ENCODE measurements at regions not wholly inside any gene's neighbourhood (a gene's known extent, or its start where the extent isn't known, plus 50 kb on each side); places are given as distances from the start of the nearest gene placed in this dataset.

DNA sequence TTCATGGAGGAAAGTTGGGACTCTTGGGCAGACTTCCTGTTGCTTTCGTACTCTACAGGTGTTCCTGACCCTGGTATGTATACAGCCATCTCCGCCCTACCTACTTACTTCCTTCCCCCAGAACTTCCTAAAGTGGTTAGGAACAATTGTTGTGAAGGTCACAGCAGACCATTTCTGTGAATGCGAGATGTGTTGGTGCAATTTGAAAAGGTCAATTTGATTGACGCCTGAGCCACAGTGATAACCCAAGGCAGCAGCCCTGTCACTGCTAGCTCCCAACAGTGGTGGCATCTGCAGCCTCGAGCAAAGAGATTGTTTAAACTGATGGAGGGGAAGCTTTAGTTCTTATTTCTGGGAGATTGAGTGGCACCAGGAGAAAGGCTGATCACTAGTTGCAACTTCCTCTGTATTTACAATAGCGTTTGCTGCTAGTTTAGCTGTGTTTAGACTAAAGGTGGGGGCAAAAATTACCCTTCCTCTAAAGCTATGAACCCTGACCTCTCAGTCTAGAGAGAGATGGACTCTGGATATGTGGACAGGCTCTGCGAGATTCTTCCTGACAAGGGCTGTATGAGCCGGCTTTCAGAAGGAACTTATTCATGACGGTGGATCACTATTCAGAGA lies 78.3 kb upstream of the MAP4K3 start (continued):
- TF ChIP-seq, protein P1, sequence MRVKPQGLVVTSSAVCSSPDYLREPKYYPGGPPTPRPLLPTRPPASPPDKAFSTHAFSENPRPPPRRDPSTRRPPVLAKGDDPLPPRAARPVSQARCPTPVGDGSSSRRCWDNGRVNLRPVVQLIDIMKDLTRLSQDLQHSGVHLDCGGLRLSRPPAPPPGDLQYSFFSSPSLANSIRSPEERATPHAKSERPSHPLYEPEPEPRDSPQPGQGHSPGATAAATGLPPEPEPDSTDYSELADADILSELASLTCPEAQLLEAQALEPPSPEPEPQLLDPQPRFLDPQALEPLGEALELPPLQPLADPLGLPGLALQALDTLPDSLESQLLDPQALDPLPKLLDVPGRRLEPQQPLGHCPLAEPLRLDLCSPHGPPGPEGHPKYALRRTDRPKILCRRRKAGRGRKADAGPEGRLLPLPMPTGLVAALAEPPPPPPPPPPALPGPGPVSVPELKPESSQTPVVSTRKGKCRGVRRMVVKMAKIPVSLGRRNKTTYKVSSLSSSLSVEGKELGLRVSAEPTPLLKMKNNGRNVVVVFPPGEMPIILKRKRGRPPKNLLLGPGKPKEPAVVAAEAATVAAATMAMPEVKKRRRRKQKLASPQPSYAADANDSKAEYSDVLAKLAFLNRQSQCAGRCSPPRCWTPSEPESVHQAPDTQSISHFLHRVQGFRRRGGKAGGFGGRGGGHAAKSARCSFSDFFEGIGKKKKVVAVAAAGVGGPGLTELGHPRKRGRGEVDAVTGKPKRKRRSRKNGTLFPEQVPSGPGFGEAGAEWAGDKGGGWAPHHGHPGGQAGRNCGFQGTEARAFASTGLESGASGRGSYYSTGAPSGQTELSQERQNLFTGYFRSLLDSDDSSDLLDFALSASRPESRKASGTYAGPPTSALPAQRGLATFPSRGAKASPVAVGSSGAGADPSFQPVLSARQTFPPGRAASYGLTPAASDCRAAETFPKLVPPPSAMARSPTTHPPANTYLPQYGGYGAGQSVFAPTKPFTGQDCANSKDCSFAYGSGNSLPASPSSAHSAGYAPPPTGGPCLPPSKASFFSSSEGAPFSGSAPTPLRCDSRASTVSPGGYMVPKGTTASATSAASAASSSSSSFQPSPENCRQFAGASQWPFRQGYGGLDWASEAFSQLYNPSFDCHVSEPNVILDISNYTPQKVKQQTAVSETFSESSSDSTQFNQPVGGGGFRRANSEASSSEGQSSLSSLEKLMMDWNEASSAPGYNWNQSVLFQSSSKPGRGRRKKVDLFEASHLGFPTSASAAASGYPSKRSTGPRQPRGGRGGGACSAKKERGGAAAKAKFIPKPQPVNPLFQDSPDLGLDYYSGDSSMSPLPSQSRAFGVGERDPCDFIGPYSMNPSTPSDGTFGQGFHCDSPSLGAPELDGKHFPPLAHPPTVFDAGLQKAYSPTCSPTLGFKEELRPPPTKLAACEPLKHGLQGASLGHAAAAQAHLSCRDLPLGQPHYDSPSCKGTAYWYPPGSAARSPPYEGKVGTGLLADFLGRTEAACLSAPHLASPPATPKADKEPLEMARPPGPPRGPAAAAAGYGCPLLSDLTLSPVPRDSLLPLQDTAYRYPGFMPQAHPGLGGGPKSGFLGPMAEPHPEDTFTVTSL (CRISPR knock-in tag; IDR thresholded peaks at IDR 0.05; ENCODE audit: borderline replicate concordance), result peak; percentile 87; the same call in 1 of the 2 replicates
- TF ChIP-seq NFIC (IDR thresholded peaks at IDR 0.05; ENCODE audit: low read length) (peak; percentile 73; the same call in 1 of the 2 replicates), MIXL1 (CRISPR knock-in tag; IDR thresholded peaks at IDR 0.05) (peak; percentile 85), NR2F1 (CRISPR knock-in tag; IDR thresholded peaks at IDR 0.05) (peak; percentile 83 to 86; a peak in 3 of 4 replicates), FOXA1 (IDR thresholded peaks at IDR 0.05) (no peak), FOXA1 (CRISPR knock-in tag; IDR thresholded peaks at IDR 0.05) (peak; percentile 75; the same call in 1 of the 2 replicates), HMGA1 (CRISPR knock-in tag; conservative IDR thresholded peaks at IDR 0.05) (no peak), ERF (CRISPR knock-in tag; IDR thresholded peaks at IDR 0.05) (peak; percentile 55), POLR2A (IDR thresholded peaks at IDR 0.05; ENCODE audit: insufficient read depth in 1 of 2, low read depth in 2 of 2, low read length in 2 of 2) (peak in 1 of 2 experiments; percentile 31; a peak in 1 of 4 replicates), HDAC1 (CRISPR knock-in tag; IDR thresholded peaks at IDR 0.05) (peak; percentile 57), MIER3 (CRISPR knock-in tag; IDR thresholded peaks at IDR 0.05; ENCODE audit: borderline replicate concordance) (peak; percentile 66; the same call in 1 of the 2 replicates)
- TF ChIP-seq, protein P2, sequence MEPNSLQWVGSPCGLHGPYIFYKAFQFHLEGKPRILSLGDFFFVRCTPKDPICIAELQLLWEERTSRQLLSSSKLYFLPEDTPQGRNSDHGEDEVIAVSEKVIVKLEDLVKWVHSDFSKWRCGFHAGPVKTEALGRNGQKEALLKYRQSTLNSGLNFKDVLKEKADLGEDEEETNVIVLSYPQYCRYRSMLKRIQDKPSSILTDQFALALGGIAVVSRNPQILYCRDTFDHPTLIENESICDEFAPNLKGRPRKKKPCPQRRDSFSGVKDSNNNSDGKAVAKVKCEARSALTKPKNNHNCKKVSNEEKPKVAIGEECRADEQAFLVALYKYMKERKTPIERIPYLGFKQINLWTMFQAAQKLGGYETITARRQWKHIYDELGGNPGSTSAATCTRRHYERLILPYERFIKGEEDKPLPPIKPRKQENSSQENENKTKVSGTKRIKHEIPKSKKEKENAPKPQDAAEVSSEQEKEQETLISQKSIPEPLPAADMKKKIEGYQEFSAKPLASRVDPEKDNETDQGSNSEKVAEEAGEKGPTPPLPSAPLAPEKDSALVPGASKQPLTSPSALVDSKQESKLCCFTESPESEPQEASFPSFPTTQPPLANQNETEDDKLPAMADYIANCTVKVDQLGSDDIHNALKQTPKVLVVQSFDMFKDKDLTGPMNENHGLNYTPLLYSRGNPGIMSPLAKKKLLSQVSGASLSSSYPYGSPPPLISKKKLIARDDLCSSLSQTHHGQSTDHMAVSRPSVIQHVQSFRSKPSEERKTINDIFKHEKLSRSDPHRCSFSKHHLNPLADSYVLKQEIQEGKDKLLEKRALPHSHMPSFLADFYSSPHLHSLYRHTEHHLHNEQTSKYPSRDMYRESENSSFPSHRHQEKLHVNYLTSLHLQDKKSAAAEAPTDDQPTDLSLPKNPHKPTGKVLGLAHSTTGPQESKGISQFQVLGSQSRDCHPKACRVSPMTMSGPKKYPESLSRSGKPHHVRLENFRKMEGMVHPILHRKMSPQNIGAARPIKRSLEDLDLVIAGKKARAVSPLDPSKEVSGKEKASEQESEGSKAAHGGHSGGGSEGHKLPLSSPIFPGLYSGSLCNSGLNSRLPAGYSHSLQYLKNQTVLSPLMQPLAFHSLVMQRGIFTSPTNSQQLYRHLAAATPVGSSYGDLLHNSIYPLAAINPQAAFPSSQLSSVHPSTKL (CRISPR knock-in tag; IDR thresholded peaks at IDR 0.05), result peak; percentile 84
- TF ChIP-seq, protein P3, sequence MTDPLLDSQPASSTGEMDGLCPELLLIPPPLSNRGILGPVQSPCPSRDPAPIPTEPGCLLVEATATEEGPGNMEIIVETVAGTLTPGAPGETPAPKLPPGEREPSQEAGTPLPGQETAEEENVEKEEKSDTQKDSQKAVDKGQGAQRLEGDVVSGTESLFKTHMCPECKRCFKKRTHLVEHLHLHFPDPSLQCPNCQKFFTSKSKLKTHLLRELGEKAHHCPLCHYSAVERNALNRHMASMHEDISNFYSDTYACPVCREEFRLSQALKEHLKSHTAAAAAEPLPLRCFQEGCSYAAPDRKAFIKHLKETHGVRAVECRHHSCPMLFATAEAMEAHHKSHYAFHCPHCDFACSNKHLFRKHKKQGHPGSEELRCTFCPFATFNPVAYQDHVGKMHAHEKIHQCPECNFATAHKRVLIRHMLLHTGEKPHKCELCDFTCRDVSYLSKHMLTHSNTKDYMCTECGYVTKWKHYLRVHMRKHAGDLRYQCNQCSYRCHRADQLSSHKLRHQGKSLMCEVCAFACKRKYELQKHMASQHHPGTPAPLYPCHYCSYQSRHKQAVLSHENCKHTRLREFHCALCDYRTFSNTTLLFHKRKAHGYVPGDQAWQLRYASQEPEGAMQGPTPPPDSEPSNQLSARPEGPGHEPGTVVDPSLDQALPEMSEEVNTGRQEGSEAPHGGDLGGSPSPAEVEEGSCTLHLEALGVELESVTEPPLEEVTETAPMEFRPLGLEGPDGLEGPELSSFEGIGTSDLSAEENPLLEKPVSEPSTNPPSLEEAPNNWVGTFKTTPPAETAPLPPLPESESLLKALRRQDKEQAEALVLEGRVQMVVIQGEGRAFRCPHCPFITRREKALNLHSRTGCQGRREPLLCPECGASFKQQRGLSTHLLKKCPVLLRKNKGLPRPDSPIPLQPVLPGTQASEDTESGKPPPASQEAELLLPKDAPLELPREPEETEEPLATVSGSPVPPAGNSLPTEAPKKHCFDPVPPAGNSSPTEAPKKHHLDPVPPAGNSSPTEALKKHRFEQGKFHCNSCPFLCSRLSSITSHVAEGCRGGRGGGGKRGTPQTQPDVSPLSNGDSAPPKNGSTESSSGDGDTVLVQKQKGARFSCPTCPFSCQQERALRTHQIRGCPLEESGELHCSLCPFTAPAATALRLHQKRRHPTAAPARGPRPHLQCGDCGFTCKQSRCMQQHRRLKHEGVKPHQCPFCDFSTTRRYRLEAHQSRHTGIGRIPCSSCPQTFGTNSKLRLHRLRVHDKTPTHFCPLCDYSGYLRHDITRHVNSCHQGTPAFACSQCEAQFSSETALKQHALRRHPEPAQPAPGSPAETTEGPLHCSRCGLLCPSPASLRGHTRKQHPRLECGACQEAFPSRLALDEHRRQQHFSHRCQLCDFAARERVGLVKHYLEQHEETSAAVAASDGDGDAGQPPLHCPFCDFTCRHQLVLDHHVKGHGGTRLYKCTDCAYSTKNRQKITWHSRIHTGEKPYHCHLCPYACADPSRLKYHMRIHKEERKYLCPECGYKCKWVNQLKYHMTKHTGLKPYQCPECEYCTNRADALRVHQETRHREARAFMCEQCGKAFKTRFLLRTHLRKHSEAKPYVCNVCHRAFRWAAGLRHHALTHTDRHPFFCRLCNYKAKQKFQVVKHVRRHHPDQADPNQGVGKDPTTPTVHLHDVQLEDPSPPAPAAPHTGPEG (CRISPR knock-in tag; IDR thresholded peaks at IDR 0.05), result 0 out of 2 replicates have a peak, but pooled peaks have one; percentile 50
